ENCODE measurements at regions not wholly inside any gene's neighbourhood (a gene's known extent, or its start where the extent isn't known, plus 50 kb on each side); places are given as distances from the start of the nearest gene placed in this dataset.

DNA sequence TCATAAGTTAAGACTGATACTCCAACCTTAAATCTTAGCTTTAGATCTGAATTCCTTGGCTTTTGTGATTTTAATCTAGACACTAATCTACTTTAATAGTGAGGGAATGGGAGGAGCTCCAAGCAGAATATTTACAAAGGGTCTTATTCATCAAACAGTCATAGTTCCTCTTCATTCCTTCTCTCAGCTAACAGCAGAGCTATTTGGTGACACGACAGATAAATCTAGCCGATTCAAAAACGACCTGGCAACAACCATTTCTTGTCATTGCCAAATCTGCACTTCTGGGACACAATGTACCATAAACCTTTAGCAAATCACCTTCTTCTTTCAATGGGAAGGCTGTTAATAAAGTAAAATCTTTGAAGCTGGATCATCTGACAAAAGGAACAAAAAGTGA, 52.8 kb upstream of the FOXD3 start:
- H3K27me3 ChIP-seq (ENCODE audit: insufficient read depth, poor library complexity, severe bottlenecking) = peaks cover 4% of the 10 kb centered on the region
- DNase-seq (ENCODE audit: low read depth in 1 of 2, low spot score in 1 of 2) = no peak
- H3K27ac ChIP-seq (replicated peaks) = no peak overlapping the region
- TF ChIP-seq, protein P1, sequence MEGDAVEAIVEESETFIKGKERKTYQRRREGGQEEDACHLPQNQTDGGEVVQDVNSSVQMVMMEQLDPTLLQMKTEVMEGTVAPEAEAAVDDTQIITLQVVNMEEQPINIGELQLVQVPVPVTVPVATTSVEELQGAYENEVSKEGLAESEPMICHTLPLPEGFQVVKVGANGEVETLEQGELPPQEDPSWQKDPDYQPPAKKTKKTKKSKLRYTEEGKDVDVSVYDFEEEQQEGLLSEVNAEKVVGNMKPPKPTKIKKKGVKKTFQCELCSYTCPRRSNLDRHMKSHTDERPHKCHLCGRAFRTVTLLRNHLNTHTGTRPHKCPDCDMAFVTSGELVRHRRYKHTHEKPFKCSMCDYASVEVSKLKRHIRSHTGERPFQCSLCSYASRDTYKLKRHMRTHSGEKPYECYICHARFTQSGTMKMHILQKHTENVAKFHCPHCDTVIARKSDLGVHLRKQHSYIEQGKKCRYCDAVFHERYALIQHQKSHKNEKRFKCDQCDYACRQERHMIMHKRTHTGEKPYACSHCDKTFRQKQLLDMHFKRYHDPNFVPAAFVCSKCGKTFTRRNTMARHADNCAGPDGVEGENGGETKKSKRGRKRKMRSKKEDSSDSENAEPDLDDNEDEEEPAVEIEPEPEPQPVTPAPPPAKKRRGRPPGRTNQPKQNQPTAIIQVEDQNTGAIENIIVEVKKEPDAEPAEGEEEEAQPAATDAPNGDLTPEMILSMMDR (IDR thresholded peaks at IDR 0.05; ENCODE audit: insufficient read depth, low read length) = no peak
- TF ChIP-seq POLR2AphosphoS5 (IDR thresholded peaks at IDR 0.05; ENCODE audit: low read depth) = no peak
- no peak for TF ChIP-seq SPI1 (IDR thresholded peaks at IDR 0.05; ENCODE audit: borderline replicate concordance, low read depth)
- TF ChIP-seq, protein P2, sequence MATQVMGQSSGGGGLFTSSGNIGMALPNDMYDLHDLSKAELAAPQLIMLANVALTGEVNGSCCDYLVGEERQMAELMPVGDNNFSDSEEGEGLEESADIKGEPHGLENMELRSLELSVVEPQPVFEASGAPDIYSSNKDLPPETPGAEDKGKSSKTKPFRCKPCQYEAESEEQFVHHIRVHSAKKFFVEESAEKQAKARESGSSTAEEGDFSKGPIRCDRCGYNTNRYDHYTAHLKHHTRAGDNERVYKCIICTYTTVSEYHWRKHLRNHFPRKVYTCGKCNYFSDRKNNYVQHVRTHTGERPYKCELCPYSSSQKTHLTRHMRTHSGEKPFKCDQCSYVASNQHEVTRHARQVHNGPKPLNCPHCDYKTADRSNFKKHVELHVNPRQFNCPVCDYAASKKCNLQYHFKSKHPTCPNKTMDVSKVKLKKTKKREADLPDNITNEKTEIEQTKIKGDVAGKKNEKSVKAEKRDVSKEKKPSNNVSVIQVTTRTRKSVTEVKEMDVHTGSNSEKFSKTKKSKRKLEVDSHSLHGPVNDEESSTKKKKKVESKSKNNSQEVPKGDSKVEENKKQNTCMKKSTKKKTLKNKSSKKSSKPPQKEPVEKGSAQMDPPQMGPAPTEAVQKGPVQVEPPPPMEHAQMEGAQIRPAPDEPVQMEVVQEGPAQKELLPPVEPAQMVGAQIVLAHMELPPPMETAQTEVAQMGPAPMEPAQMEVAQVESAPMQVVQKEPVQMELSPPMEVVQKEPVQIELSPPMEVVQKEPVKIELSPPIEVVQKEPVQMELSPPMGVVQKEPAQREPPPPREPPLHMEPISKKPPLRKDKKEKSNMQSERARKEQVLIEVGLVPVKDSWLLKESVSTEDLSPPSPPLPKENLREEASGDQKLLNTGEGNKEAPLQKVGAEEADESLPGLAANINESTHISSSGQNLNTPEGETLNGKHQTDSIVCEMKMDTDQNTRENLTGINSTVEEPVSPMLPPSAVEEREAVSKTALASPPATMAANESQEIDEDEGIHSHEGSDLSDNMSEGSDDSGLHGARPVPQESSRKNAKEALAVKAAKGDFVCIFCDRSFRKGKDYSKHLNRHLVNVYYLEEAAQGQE (IDR thresholded peaks at IDR 0.05; ENCODE audit: insufficient replicate concordance, low read depth) = no peak
- TF ChIP-seq GABPA (IDR thresholded peaks at IDR 0.05; ENCODE audit: low read depth) = no peak
- H3K4me3 ChIP-seq (replicated peaks; ENCODE audit: insufficient read depth, low read length) = no peak overlapping the region
